IMR-90 (cell line): ENCODE measurements at regions not wholly inside any gene's neighbourhood (a gene's known extent, or its start where the extent isn't known, plus 50 kb on each side); places are given as distances from the start of the nearest gene placed in this dataset.

Source experiments
- ATAC-seq: fragments of 200-7000 bp; cut with Tn5 transposase; 2 replicates; pipeline ENCODE4 v1.9.1; 2020; ENCODE audit warnings: low read depth, mild to moderate bottlenecking, moderate library complexity
- BruUV-seq: library from RNA; stranded (reverse); fragments of 400-500 nt; replicated peaks from 2 replicates; lab custom pipeline; 2021; lab: Mats Ljungman, UMichigan
- CTCF ChIA-PET: fragments of 300-600 bp; formaldehyde crosslinking; extraction: SDS; loops from one replicate; lab custom pipeline; 2021; ENCODE audit warnings: antibody characterized with exemption; lab: Yijun Ruan, JAX
- POLR2A ChIA-PET: fragments of 300-600 bp; sonication (Branson Sonifier 250); formaldehyde crosslinking; loops from one replicate; lab custom pipeline; 2022; ENCODE audit warnings: antibody characterized with exemption; ENCODE audit not compliant: unreplicated experiment; lab: Charles Lee
- DNase-seq: peaks from one replicate; pipeline ENCODE4 v3.0.0; 2013
- H2AFZ ChIP-seq: replicated peaks from 2 replicates; pipeline ENCODE3; 2013; ENCODE audit warnings: low read length, mild to moderate bottlenecking; ENCODE audit not compliant: poor library complexity
- H2AK5ac ChIP-seq: 2 replicates; pipeline ENCODE4 v1.6.1; 2013; ENCODE audit warnings: low read depth, low read length, inconsistent platforms
- H2AK9ac ChIP-seq: replicated peaks from 2 replicates; pipeline ENCODE3; 2013; ENCODE audit warnings: mild to moderate bottlenecking, low read depth, low read length, moderate library complexity; ENCODE audit not compliant: poor library complexity
- H2BK120ac ChIP-seq: 2 replicates; pipeline ENCODE4 v1.6.1; 2013; ENCODE audit warnings: low read depth, low read length, inconsistent platforms
- H2BK15ac ChIP-seq: 3 replicates; pipeline ENCODE4 v1.6.1; 2013; ENCODE audit warnings: low read depth, low read length, inconsistent platforms
- H2BK20ac ChIP-seq: 2 replicates; pipeline ENCODE4 v1.6.1; 2013; ENCODE audit warnings: low read depth, mild to moderate bottlenecking, inconsistent platforms, low read length, moderate library complexity
- H2BK5ac ChIP-seq: 2 replicates; pipeline ENCODE4 v1.6.1; 2013; ENCODE audit warnings: mild to moderate bottlenecking, low read depth, low read length, inconsistent platforms; ENCODE audit not compliant: poor library complexity, severe bottlenecking
- H3K14ac ChIP-seq: replicated peaks from 2 replicates; pipeline ENCODE4 v1.6.1; 2013; ENCODE audit warnings: low read depth, low read length, inconsistent platforms
- H3K18ac ChIP-seq: 2 replicates; pipeline ENCODE4 v1.6.1; 2013; ENCODE audit warnings: low read depth, low read length, control low read depth
- H3K23ac ChIP-seq: 2 replicates; pipeline ENCODE4 v1.6.1; 2013; ENCODE audit warnings: low read depth, low read length, inconsistent platforms
- H3K27ac ChIP-seq: 2 replicates; pipeline ENCODE4 v1.5.1; 2013; ENCODE audit warnings: mild to moderate bottlenecking, control low read depth, low read length; ENCODE audit not compliant: insufficient read depth
- H3K27me3 ChIP-seq: 2 replicates; pipeline ENCODE4 v1.6.1; 2013; ENCODE audit warnings: low read length; ENCODE audit not compliant: control insufficient read depth, insufficient read depth
- H3K36me3 ChIP-seq: 2 replicates; pipeline ENCODE4 v1.6.1; 2013; ENCODE audit warnings: low read length, mixed read lengths; ENCODE audit not compliant: control insufficient read depth, insufficient read depth
- H3K4ac ChIP-seq: 2 replicates; pipeline ENCODE4 v1.6.1; 2013; ENCODE audit warnings: low read depth, low read length, inconsistent platforms
- H3K4me1 ChIP-seq: 2 replicates; pipeline ENCODE4 v1.6.1; 2013; ENCODE audit warnings: low read length, mixed read lengths; ENCODE audit not compliant: control insufficient read depth, insufficient read depth
- H3K4me2 ChIP-seq: 2 replicates; pipeline ENCODE4 v1.6.1; 2013; ENCODE audit warnings: low read depth, mild to moderate bottlenecking, control low read depth, low read length, moderate library complexity
- H3K4me3 ChIP-seq: 2 replicates; pipeline ENCODE4 v1.5.1; 2013; ENCODE audit warnings: low read depth, mild to moderate bottlenecking, control low read depth, low read length, moderate library complexity; ENCODE audit not compliant: insufficient read depth
- H3K56ac ChIP-seq: 2 replicates; pipeline ENCODE4 v1.6.1; 2013; ENCODE audit warnings: low read length, inconsistent platforms; ENCODE audit not compliant: insufficient read depth; ENCODE audit errors: extremely low read depth
- H3K79me1 ChIP-seq, 2 experiments: 2 replicates each; pipeline ENCODE4 v1.6.1; 2013; ENCODE audit warnings: low read length in 2 of 2, inconsistent platforms in 1 of 2, low read depth in 1 of 2
- H3K9ac ChIP-seq: 2 replicates; pipeline ENCODE4 v1.6.1; 2013; ENCODE audit warnings: low read depth, low read length, control low read depth
- H3K9me1 ChIP-seq: 2 replicates; pipeline ENCODE4 v1.6.1; 2013; ENCODE audit warnings: low read length, inconsistent platforms; ENCODE audit not compliant: insufficient read depth
- H3K9me3 ChIP-seq: 2 replicates; pipeline ENCODE4 v1.6.1; 2013; ENCODE audit warnings: low read length; ENCODE audit not compliant: control insufficient read depth, insufficient read depth
- H4K20me1 ChIP-seq: 2 replicates; pipeline ENCODE4 v1.6.1; 2013; ENCODE audit warnings: low read length, inconsistent platforms; ENCODE audit not compliant: insufficient read depth
- H4K5ac ChIP-seq: 2 replicates; pipeline ENCODE4 v1.6.1; 2013; ENCODE audit warnings: mild to moderate bottlenecking, low read depth, low read length, control low read depth
- H4K8ac ChIP-seq, 2 experiments: 2 replicates each; pipeline ENCODE4 v1.6.1; 2013; ENCODE audit warnings: low read depth in 2 of 2, low read length in 2 of 2, control low read depth in 1 of 2, inconsistent platforms in 1 of 2
- H4K91ac ChIP-seq: 2 replicates; pipeline ENCODE4 v1.6.1; 2013; ENCODE audit warnings: low read depth, low read length, inconsistent platforms; ENCODE audit not compliant: insufficient read depth
- RAD21 ChIP-seq: IDR thresholded peaks from 2 replicates; pipeline ENCODE4 v1.6.1; 2012; ENCODE audit warnings: low read length, improper control_type of control experiment
- SMC3 ChIP-seq: fragments of 150-350 bp; IDR thresholded peaks from 2 replicates; pipeline ENCODE4 v1.6.1; 2016; ENCODE audit warnings: low read depth, mild to moderate bottlenecking, antibody characterized with exemption, low read length, moderate library complexity
- USF2 ChIP-seq: fragments of 150-350 bp; IDR thresholded peaks from 2 replicates; pipeline ENCODE4 v1.6.1; 2017; ENCODE audit warnings: mild to moderate bottlenecking, antibody characterized with exemption, low read length, low read depth
- WGBS, 2 experiments: methylation state at CpG; one replicate each; pipeline versions ENCODE4 v1.1.5 to v1.1.7; 2013; ENCODE audit warnings: missing lambda C conversion rate in 2 of 2; ENCODE audit not compliant: insufficient read length in 1 of 2; ENCODE audit errors: extremely low coverage in 2 of 2; 5-methylcytosine and 5-hydroxymethylcytosine counted together
- dilution Hi-C: fragments of 300-500 bp; cut with HindIII; formaldehyde crosslinking; loops from one replicate; pipeline ENCODE4 v1.14.3; 2018; ENCODE audit warnings: low sequenced_read_pairs; ENCODE audit not compliant: unreplicated experiment
- in situ Hi-C: fragments of 300-500 bp; cut with MboI; formaldehyde crosslinking; loops from 3 replicates; pipeline ENCODE4 v1.14.3; 2019; ENCODE audit warnings: low sequenced_read_pairs, inconsistent platforms, mixed read lengths
- intact Hi-C: fragments of 100-400 bp; cut with micrococcal nuclease; formaldehyde crosslinking; loops from 2 replicates; pipeline ENCODE4 v1.10.0; 2022

DNA sequence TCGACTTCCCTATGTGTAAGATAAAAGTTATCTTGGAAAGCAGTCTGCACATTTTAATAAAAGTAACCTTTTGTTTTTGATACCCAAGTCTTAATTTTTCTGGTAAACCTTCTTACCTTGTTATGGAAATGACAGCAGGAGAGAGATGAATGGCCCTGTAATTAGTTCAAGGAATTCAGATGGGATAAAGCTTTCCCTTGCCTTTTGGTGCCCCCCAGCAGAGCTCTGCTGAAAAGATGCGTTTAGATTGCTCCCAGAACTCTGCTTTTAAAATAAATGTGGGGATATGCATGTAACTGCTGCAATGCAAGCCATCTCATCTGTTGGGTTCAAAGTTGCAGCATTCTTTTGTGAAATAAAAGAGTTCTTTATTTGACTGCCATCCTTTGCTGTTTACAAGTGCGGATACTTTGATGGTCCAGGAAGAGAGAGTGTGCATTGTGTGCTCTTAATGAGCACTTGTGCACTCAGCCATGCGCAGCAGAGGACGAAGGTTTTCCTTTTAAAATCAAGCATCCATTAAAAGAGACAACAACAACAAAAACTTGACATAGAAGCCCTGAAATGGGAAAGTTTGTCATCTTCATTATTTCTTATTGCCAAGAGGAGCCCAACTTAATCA is 176.7 kb upstream of the ST6GAL2 start:
- CTCF ChIA-PET, result no interaction called here
- Histone ChIP-seq H3K4ac (no peak overlapping the region), H2BK5ac (no peak overlapping the region), H4K5ac (no peak overlapping the region), H3K36me3 (no peaks in the 10 kb centered on the region), H2AFZ (no peak overlapping the region), H4K8ac (no peak overlapping the region), H3K4me1 (no peaks in the 10 kb centered on the region), H2BK20ac (no peak overlapping the region), H3K14ac (no peak overlapping the region), H3K79me1 (no peaks in the 10 kb centered on the region), H3K9me1 (no peaks in the 10 kb centered on the region), H3K9me3 (peaks cover 9% of the 10 kb centered on the region), H4K91ac (no peak overlapping the region), H3K4me2 (no peak overlapping the region), H2AK5ac (no peak overlapping the region), H2BK120ac (no peak overlapping the region), H2AK9ac (no peak overlapping the region), H3K23ac (no peak overlapping the region), H3K18ac (no peak overlapping the region), H3K9ac (no peak overlapping the region), H2BK15ac (no peak overlapping the region), H3K27ac (no peak overlapping the region), H3K27me3 (no peaks in the 10 kb centered on the region), H3K56ac (no peak overlapping the region), H4K20me1 (no peaks in the 10 kb centered on the region), H3K4me3 (no peak overlapping the region)
- TF ChIP-seq RAD21, result no peak
- no peak for TF ChIP-seq USF2
- no peak for TF ChIP-seq SMC3
- BruUV-seq, result no TSS peak
- intact Hi-C loops, result no loop called here
- DNase-seq, result no peak
- ATAC-seq, result no peak
- dilution Hi-C loops, result no loop called here
- WGBS, 2 experiments, result 0% methylated on average over 1 of the region's 5 CpGs; no CpG with 5 or more reads in 1 of the 2 experiments
- POLR2A ChIA-PET, result no interaction called here
- in situ Hi-C loops, result no loop called here
